ENCODE measurements at regions not wholly inside any gene's neighbourhood (a gene's known extent, or its start where the extent isn't known, plus 50 kb on each side); places are given as distances from the start of the nearest gene placed in this dataset.
A peak's percentile ranks its signal among the peaks of the same experiment; 100 is the strongest.

DNA sequence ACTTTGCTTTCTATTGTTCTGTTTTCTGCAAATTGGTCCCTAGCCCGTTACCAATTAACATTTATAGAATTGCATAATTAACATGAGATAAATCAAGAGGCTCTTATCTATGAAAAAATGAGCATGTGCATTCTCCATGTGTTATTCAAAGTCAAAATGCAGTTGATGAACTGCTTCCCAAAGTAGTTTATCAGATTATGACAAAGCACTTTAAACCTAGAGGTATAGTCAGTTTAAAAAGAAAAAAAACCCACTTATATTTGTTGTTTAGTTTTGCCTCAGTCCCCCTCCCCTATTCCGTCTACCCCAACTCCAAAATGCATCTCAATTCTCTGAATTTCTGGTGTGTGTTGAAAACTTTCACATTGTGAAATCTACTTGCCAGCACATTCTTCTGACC, 119.5 kb downstream of the ATXN3L start:
- H3K36me3 ChIP-seq (ENCODE audit: low read depth, low read length) = no peaks in the 10 kb centered on the region
- no peaks in the 10 kb centered on the region for H3F3A ChIP-seq (ENCODE audit: low read length, unreplicated experiment)
- H2AFZ ChIP-seq (ENCODE audit: low read length) = no peak overlapping the region
- H3K27me3 ChIP-seq (ENCODE audit: low read length) = no peaks in the 10 kb centered on the region
- no peak for DNase-seq
- ChIA-PET POLR2A (ENCODE audit: unreplicated experiment) (no interaction called here), CTCF (no interaction called here)
- BruUV-seq (replicated peaks) = no TSS peak
- H3K4me2 ChIP-seq (ENCODE audit: low read length) = no peak overlapping the region
- H3K79me2 ChIP-seq (ENCODE audit: low read length) = no peaks in the 10 kb centered on the region
- no peaks in the 10 kb centered on the region for H4K20me1 ChIP-seq (ENCODE audit: low read length)
- no peak overlapping the region for H3K27ac ChIP-seq (ENCODE audit: low read length)
- no peaks in the 10 kb centered on the region for H3K9me3 ChIP-seq (ENCODE audit: low read length)
- TF ChIP-seq EZH2 (IDR thresholded peaks at IDR 0.05; ENCODE audit: low read length, unreplicated experiment) = no peak
- TF ChIP-seq, protein P1, sequence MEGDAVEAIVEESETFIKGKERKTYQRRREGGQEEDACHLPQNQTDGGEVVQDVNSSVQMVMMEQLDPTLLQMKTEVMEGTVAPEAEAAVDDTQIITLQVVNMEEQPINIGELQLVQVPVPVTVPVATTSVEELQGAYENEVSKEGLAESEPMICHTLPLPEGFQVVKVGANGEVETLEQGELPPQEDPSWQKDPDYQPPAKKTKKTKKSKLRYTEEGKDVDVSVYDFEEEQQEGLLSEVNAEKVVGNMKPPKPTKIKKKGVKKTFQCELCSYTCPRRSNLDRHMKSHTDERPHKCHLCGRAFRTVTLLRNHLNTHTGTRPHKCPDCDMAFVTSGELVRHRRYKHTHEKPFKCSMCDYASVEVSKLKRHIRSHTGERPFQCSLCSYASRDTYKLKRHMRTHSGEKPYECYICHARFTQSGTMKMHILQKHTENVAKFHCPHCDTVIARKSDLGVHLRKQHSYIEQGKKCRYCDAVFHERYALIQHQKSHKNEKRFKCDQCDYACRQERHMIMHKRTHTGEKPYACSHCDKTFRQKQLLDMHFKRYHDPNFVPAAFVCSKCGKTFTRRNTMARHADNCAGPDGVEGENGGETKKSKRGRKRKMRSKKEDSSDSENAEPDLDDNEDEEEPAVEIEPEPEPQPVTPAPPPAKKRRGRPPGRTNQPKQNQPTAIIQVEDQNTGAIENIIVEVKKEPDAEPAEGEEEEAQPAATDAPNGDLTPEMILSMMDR (conservative IDR thresholded peaks at IDR 0.05; ENCODE audit: low read depth, low read length) = no peak
- TF ChIP-seq EZH2phosphoT487 (IDR thresholded peaks at IDR 0.05; ENCODE audit: borderline replicate concordance, low read length) = no peak
- intact Hi-C loops (cut with micrococcal nuclease) = no loop called here
- ATAC-seq = no peak
- H3K9ac ChIP-seq (ENCODE audit: low read length) = no peak overlapping the region
- peaks cover 17% of the 10 kb centered on the region for H3K4me1 ChIP-seq (ENCODE audit: insufficient read depth, low read length)
- no peaks in the 10 kb centered on the region for H3K9me2 ChIP-seq (replicated peaks; ENCODE audit: low read length)
- H3K4me3 ChIP-seq (ENCODE audit: low read length) = no peak overlapping the region

- no peak for TF ChIP-seq EZH2phosphoT487 (IDR thresholded peaks at IDR 0.05; ENCODE audit: borderline replicate concordance, low read length)
- TF ChIP-seq, protein P1 (conservative IDR thresholded peaks at IDR 0.05; ENCODE audit: low read depth, low read length) = no peak
- no peak for TF ChIP-seq EZH2 (IDR thresholded peaks at IDR 0.05; ENCODE audit: low read length, unreplicated experiment)
- Histone ChIP-seq H2AFZ (ENCODE audit: low read length) (peak overlapping the region; percentile 33; the same call in 1 of the 2 replicates), H4K20me1 (ENCODE audit: low read length) (no peaks in the 10 kb centered on the region), H3K4me2 (ENCODE audit: low read length) (peak overlapping the region; percentile 26; the same call in 1 of the 2 replicates), H3F3A (ENCODE audit: low read length, unreplicated experiment) (peaks cover 3% of the 10 kb centered on the region), H3K27ac (ENCODE audit: low read length) (peak overlapping the region; percentile 40; the same call in 1 of the 2 replicates), H3K27me3 (ENCODE audit: low read length) (no peaks in the 10 kb centered on the region), H3K4me1 (ENCODE audit: insufficient read depth, low read length) (peaks cover 33% of the 10 kb centered on the region), H3K9me3 (ENCODE audit: low read length) (no peaks in the 10 kb centered on the region), H3K4me3 (ENCODE audit: low read length) (no peak overlapping the region), H3K36me3 (ENCODE audit: low read depth, low read length) (no peaks in the 10 kb centered on the region), H3K79me2 (ENCODE audit: low read length) (no peaks in the 10 kb centered on the region), H3K9me2 (replicated peaks; ENCODE audit: low read length) (no peaks in the 10 kb centered on the region), H3K9ac (ENCODE audit: low read length) (no peak overlapping the region; the same call in 1 of the 2 replicates)
- intact Hi-C loops (cut with micrococcal nuclease) = no loop called here
- BruUV-seq (replicated peaks) = no TSS peak
- ChIA-PET POLR2A (ENCODE audit: unreplicated experiment) (no interaction called here), CTCF (no interaction called here)
- DNase-seq (no peak), ATAC-seq (no peak)
Observed at GRCh38 chrX:13198762-13199064, 121.1 kb downstream of the ATXN3L start.

- no peaks in the 10 kb centered on the region for H3K9me3 ChIP-seq (ENCODE audit: low read length)
- BruUV-seq (replicated peaks) = no TSS peak
- no peaks in the 10 kb centered on the region for H3K27me3 ChIP-seq (ENCODE audit: low read length)
- peak; percentile 63 for DNase-seq
- H3K27ac ChIP-seq (ENCODE audit: low read length) = peak overlapping the region; percentile 40
- H4K20me1 ChIP-seq (ENCODE audit: low read length) = no peaks in the 10 kb centered on the region
- no peak; the same call in 1 of the 2 replicates for ATAC-seq
- CTCF ChIA-PET = no interaction called here
- no peak for TF ChIP-seq EZH2 (IDR thresholded peaks at IDR 0.05; ENCODE audit: low read length, unreplicated experiment)
- TF ChIP-seq, protein P1 (conservative IDR thresholded peaks at IDR 0.05; ENCODE audit: low read depth, low read length) = no peak
- TF ChIP-seq EZH2phosphoT487 (IDR thresholded peaks at IDR 0.05; ENCODE audit: borderline replicate concordance, low read length) = no peak
- no peak overlapping the region for H3K4me3 ChIP-seq (ENCODE audit: low read length)
- POLR2A ChIA-PET (ENCODE audit: unreplicated experiment) = no interaction called here
- H3K9ac ChIP-seq (ENCODE audit: low read length) = no peak overlapping the region; the same call in 1 of the 2 replicates
- peaks cover 35% of the 10 kb centered on the region for H3K4me1 ChIP-seq (ENCODE audit: insufficient read depth, low read length)
- intact Hi-C loops (cut with micrococcal nuclease) = no loop called here
- H3K36me3 ChIP-seq (ENCODE audit: low read depth, low read length) = no peaks in the 10 kb centered on the region
- H3F3A ChIP-seq (ENCODE audit: low read length, unreplicated experiment) = peaks cover 3% of the 10 kb centered on the region
- peak overlapping the region; percentile 33; the same call in 1 of the 2 replicates for H2AFZ ChIP-seq (ENCODE audit: low read length)
- H3K4me2 ChIP-seq (ENCODE audit: low read length) = peak overlapping the region; percentile 26
- H3K79me2 ChIP-seq (ENCODE audit: low read length) = no peaks in the 10 kb centered on the region
- no peaks in the 10 kb centered on the region for H3K9me2 ChIP-seq (replicated peaks; ENCODE audit: low read length)
Observed at GRCh38 chrX:13198056-13198761, 121.6 kb downstream of the ATXN3L start.

All from PC-3 (cell line).